IPS-15b (cell line): ENCODE measurements at regions not wholly inside any gene's neighbourhood (a gene's known extent, or its start where the extent isn't known, plus 50 kb on each side); places are given as distances from the start of the nearest gene placed in this dataset.
"Not testable (repeated sequence)": the region's sequence is repeated elsewhere in the genome, so short reads cannot be mapped to it uniquely, and the experiment has no call there.

Experiments
- H3K27me3 ChIP-seq: one replicate; pipeline ENCODE4 v1.6.1; 2013; ENCODE audit warnings: low read length; ENCODE audit not compliant: control insufficient read depth, insufficient read depth
- H3K36me3 ChIP-seq: one replicate; pipeline ENCODE4 v1.6.1; 2013; ENCODE audit warnings: low read length; ENCODE audit not compliant: control insufficient read depth, insufficient read depth
- H3K4me1 ChIP-seq: one replicate; pipeline ENCODE4 v1.6.1; 2013; ENCODE audit warnings: mild to moderate bottlenecking, low read length; ENCODE audit not compliant: control insufficient read depth, insufficient read depth
- H3K4me3 ChIP-seq: one replicate; pipeline ENCODE4 v1.5.1; 2013; ENCODE audit warnings: low read depth, low read length
- H3K9ac ChIP-seq: one replicate; pipeline ENCODE4 v1.6.1; 2013; ENCODE audit warnings: low read depth, mild to moderate bottlenecking, low read length
- H3K9me3 ChIP-seq: one replicate; pipeline ENCODE4 v1.6.1; 2013; ENCODE audit warnings: mild to moderate bottlenecking, low read length; ENCODE audit not compliant: control insufficient read depth, insufficient read depth

DNA sequence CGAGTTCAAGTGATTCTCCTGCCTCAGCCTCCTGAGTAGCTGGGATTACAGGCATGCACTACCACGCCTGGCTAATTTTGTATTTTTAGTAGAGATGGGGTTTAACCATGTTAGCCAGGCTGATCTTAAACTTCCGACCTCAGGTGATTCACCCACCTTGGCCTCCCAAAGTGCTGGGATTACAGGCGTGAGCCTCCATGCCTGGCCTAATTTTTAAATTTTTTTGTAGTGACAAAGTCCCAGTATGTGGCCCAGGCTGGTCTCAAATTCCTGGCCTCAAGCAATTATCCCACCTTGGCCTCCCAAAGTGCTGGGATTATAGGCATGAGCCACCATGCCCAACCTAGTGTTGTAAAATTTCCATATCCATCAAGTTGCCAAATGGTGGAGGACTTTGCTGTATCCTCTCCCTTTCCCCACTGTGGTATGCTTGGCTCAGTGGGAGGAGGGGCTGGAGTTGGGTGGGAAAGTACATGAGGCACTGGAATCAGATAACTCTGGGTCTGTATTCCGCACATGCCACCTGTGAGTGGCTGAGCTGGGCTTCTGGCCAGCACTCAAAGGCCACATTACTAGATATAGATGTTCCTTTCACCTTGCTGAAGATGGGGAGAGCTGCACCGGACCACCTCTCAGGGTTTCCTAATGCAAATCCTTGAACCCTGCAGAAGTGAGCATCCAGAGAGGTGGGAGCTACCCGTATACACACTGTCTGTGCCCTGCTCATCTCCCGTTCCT lies 252.6 kb downstream of the GOLGA6L6 start:
- not testable (repeated sequence) for H3K9ac ChIP-seq, H3K36me3 ChIP-seq, H3K4me3 ChIP-seq, H3K27me3 ChIP-seq, H3K4me1 ChIP-seq
- peaks cover 20% of the 10 kb centered on the region for H3K9me3 ChIP-seq

DNA sequence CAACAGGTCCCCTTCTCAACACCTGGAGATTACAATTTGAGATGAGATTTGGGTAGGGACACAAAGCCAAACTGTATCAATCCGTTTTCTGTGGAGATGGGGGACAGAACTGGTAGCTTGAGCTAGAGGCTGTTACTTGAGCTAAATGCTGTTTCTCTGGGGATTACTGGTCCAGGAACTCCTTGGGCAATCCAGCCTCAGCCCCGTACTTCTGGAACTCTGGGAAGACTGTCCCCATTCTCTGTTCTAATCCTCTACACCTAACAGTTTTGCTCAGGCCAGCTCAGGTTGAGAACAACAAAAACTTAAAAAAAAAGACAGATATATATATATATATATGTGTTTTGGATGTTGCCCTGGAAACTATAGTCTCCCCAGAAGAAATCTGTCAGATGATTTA lies 255.0 kb downstream of the GOLGA6L6 start:
- H3K4me3 ChIP-seq, H3K27me3 ChIP-seq, H3K4me1 ChIP-seq, H3K36me3 ChIP-seq, H3K9ac ChIP-seq: not testable (repeated sequence)
- H3K9me3 ChIP-seq, result peaks cover 25% of the 10 kb centered on the region

DNA sequence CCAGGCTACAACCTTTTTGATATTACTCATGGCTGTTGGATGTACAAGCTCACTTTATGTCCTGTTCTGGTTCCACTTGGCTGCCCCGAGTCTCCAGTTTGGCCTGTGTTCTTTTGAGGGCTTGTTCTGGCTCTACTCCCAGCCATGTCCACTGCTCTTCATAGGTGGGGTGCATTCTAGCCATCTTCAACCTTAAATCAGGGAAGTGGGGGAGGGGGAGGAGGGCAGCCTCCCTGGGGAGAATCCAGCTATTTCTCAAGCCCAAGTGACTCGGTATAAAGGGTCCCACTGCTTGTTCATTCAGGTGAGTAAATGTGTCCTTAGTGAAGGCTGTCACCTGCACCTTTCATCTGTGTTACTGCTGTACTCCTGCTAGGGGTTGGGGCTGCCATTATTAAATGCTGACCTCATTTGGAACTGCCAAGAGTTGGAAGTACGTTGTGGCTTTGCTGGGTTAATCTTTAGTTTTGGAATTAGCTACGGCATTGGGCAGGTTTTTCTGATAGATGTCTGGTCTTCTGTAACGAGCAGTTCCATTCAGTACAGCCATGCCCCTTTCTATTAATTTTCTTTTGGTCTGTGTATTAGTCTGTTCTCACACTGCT lies 255.8 kb downstream of the GOLGA6L6 start:
- not testable (repeated sequence) for H3K36me3 ChIP-seq, H3K9ac ChIP-seq, H3K4me3 ChIP-seq, H3K27me3 ChIP-seq, H3K4me1 ChIP-seq
- peaks cover 27% of the 10 kb centered on the region for H3K9me3 ChIP-seq

DNA sequence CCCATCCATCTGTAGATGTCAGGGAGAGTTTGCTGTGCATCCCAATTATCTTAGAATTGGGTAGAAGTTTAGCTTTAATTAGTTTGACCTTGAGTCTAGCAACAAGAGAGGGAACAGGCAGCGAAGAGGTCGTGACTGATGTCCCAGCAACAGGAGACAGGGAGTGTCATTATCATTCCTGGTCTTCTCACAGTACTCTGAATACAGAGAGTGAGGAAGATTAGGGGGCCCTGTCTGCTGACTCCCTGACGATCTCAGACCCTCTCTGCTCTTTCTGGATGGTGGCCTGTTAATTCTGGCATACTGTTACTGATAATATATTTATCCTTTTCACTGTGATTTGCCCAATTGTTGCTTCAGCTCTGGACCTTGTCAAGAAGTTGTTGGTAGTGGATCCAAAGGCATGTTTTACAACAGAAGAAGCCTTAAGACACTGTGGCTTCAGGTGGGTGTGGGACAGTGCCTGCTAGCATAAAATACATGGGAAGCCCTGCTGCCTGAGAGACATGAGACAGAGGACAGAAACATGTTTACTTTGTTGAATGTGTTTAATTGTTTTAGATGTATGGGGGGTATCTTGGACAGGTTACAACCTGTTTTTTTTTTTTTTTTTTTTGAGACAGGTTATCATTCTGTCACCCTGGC lies 256.6 kb downstream of the GOLGA6L6 start:
- not testable (repeated sequence) for H3K36me3 ChIP-seq, H3K9ac ChIP-seq, H3K27me3 ChIP-seq, H3K4me3 ChIP-seq, H3K4me1 ChIP-seq
- H3K9me3 ChIP-seq, result peaks cover 27% of the 10 kb centered on the region

DNA sequence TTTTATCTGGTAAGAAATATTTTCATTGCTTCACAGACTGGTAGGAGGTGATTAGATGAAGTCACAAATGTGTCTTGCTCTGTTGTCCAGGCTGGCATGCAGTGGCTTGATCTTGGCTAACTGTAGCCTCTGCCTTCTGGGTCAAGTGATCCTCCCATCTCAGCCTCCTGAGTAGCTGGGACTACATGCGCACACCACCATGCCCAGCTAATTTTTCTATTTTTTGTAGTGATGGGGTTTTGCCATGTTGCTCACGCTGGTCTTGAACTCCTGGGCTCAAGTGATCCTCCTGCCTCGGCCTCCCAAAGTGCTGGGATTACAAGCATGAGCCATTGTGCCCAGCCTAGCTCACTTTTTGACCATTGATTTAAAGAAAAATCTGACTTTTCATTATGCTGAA lies 257.9 kb downstream of the GOLGA6L6 start:
- peaks cover 19% of the 10 kb centered on the region for H3K9me3 ChIP-seq

DNA sequence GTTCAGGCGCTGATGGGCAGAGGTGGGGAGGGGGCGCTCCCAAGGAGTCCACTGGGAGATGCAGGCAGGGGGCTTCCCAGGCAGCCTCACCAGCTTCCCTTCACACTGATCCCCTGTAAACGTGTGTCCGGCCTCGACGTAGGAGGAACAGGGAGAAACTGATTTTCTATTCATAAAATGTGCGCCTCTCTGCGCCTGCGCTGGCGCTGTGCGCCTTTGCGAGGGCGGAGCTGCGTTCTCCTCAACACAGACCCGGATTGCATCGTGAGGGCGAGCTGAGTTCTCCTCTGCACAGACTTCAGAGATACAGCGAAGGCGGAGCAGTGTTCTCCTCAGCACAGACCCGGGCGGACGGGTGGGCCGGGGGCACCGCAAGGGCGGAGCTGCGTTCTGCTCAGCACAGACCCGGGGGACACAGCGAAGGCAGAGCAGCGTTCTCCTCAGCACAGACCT lies 259.1 kb downstream of the GOLGA6L6 start:
- H3K36me3 ChIP-seq, H3K4me1 ChIP-seq, H3K4me3 ChIP-seq, H3K27me3 ChIP-seq, H3K9ac ChIP-seq: not testable (repeated sequence)
- peaks cover 15% of the 10 kb centered on the region for H3K9me3 ChIP-seq

More for the DNA sequence above, 257.9 kb downstream of the GOLGA6L6 start:
- not testable (repeated sequence) for H3K36me3 ChIP-seq, H3K9ac ChIP-seq, H3K4me1 ChIP-seq, H3K27me3 ChIP-seq, H3K4me3 ChIP-seq

DNA sequence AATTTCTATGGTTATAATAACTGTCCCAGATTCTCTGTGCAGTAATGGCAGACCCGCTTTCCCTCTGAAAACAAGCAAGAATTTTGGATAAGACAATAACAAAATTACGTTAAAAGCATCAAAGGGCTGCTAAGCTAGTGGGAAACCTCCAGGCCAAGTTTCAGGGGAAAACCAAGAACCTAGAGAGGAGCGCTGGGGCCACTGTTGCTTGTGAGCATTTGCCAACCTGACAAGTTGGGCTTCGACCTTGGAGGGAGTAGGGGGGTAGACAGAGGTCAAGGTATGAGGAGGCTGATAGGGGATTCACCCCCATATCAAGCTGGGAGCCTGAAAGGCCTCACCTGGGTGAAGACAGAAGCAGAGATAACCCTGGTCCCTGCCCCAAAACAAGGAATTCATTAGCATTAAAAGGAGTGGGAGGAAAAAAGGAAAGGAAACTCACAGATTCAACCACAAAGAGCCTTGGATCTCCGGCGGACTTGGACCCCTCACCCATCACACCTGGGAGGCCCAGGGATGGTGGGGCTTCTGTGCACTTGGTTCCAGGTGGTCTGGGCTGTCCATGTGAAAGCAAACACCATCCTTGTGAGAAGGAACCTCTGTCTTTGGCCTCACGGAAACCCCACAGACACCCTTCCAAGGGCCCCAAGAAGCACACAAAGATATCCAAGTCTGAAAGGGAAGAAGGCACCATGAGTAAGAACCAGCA lies 259.9 kb downstream of the GOLGA6L6 start:
- H3K27me3 ChIP-seq, H3K4me1 ChIP-seq, H3K9ac ChIP-seq, H3K36me3 ChIP-seq, H3K4me3 ChIP-seq: not testable (repeated sequence)
- H3K9me3 ChIP-seq, result peaks cover 18% of the 10 kb centered on the region

DNA sequence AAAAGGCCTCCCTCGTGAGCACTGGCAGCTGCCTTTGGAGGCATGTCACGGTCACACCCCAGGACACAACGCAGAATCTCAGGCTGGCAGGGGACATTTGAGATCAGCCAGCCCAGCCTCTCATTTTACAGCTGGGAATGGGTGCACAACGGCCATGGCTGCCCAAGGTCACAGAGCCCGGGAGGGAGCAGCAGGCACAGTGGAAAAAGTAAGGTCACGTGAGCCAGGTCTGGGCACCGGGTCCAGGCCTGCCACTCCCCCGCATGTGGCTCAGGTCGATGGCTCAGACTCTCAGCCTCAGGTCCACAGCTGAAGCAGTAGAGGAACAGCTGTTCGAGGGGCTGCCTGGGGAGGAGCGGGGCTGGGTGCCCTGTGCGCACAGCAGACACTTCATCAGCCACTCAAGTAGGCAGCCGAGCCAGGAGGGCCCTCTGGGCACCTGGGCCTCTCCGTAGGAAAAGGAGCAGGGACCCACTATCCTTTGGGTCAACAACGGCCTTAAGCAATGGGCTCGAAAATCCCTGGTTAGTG lies 260.6 kb downstream of the GOLGA6L6 start:
- Histone ChIP-seq H3K9me3 (peaks cover 22% of the 10 kb centered on the region), H3K4me3 (no peak overlapping the region), H3K36me3 (no peaks in the 10 kb centered on the region), H3K4me1 (no peaks in the 10 kb centered on the region), H3K27me3 (no peaks in the 10 kb centered on the region), H3K9ac (no peak overlapping the region)

DNA sequence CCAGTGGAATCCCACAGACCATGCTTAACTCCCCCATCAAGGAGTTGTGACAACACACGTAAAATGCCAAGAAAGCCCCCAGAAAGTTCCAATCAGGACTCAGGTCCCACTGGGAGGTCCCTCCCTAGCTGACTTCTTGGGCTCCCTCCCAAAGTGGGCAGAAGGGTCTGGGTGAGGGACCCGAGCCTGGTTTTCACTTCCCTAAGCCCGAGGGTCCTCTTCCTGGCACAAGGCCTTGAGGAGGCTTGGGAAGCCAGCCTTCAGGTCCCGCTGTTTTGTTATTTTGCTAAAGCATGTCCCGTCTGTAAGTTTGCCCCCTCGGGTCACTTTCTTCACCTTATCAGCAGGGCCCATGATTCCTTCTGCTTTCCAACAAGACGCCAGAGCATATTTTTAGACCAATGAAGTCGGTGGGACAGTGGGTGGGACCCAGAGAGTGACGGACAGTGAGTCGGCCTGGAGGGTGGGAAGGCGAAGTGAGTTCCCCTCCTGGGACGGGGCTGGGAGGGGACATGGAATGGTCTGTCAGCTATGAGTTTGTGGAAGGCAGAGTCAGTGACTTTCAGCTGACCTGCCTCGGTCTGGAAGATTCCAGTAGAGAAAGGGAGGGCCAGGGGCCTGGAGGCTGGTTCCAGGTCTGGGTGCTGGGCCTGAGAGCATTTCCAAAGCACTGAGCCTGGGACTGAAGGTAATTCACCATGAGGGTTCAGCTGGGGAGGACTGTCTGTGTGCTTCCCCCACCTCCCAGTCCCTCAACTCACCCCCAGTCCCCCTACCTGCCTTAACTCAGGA lies 261.3 kb downstream of the GOLGA6L6 start:
- not testable (repeated sequence) for H3K9ac ChIP-seq, H3K4me1 ChIP-seq, H3K36me3 ChIP-seq, H3K4me3 ChIP-seq, H3K27me3 ChIP-seq
- peaks cover 24% of the 10 kb centered on the region for H3K9me3 ChIP-seq

DNA sequence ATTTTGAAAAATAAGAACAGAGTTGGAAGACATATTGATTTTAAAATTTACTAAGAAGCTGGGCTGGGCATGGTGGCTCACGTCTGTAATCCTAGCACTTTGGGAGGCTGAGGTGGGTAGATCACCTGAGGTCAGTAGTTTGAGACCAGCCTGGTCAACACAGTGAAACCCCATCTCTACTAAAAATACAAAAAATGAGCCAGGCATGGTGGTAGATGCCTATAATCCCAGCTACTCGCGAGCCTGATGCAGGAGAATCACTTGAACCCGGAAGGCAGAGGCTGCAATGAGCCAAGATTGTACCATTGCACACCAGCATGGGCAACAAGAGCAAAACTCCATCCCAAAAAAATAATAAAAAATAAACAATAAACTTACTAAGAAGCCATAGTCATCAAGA lies 262.5 kb downstream of the GOLGA6L6 start:
- H3K9me3 ChIP-seq, result peaks cover 21% of the 10 kb centered on the region
- H3K27me3 ChIP-seq, H3K9ac ChIP-seq: not testable (repeated sequence)

DNA sequence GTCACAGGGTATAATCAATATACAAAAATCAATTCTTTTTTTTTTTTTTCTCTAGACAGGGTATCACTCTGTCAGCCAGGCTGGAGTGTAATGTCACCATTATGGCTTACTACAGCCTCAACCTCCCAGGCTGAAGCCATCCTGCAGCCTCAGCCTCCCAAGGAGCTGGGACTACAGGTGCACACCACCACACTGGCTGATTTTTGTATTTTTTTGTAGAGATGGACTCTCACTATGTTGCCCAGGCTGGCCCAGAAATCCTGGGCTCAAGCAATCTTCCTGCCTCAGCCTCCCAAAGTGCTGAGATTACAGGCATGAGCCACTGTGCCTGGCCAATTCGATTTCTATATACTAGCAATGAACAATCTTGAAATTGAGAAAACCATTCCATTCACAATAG lies 263.2 kb downstream of the GOLGA6L6 start:
- not testable (repeated sequence) for H3K27me3 ChIP-seq, H3K36me3 ChIP-seq, H3K4me1 ChIP-seq, H3K9ac ChIP-seq, H3K4me3 ChIP-seq
- peaks cover 23% of the 10 kb centered on the region for H3K9me3 ChIP-seq

More for the DNA sequence above, 262.5 kb downstream of the GOLGA6L6 start:
- H3K4me1 ChIP-seq, H3K36me3 ChIP-seq, H3K4me3 ChIP-seq: not testable (repeated sequence)
